Lower leg skin (tissue), 3 donors: ENCODE measurements at regions not wholly inside any gene's neighbourhood (a gene's known extent, or its start where the extent isn't known, plus 50 kb on each side); places are given as distances from the start of the nearest gene placed in this dataset.

Experiments used
- CTCF ChIP-seq, 3 donors: fragments of 450-650 bp; IDR thresholded peaks; one replicate each; pipeline ENCODE4 v1.5.1; 2016; ENCODE audit warnings: antibody characterized with exemption in 3 of 3, mild to moderate bottlenecking in 3 of 3, moderate library complexity in 2 of 3
- POLR2A ChIP-seq, 2 donors: fragments of 450-650 bp; IDR thresholded peaks; one replicate each; pipeline ENCODE4 v1.6.1; 2016 to 2017; ENCODE audit warnings: antibody characterized with exemption in 2 of 2, mild to moderate bottlenecking in 1 of 2, moderate library complexity in 1 of 2

GRCh38 chr13:74870865-74871264 is 611.1 kb downstream of the TBC1D4 start:
- TF ChIP-seq CTCF (IDR thresholded peaks at IDR 0.05) (no peak), POLR2A (IDR thresholded peaks at IDR 0.05) (no peak)
